IMR-90 (cell line): ENCODE measurements at regions not wholly inside any gene's neighbourhood (a gene's known extent, or its start where the extent isn't known, plus 50 kb on each side); places are given as distances from the start of the nearest gene placed in this dataset.
"Not testable (repeated sequence)": the region's sequence is repeated elsewhere in the genome, so short reads cannot be mapped to it uniquely, and the experiment has no call there.

ENCODE experiments used
- ATAC-seq: fragments of 200-7000 bp; cut with Tn5 transposase; 2 replicates; pipeline ENCODE4 v1.9.1; 2020; ENCODE audit warnings: low read depth, mild to moderate bottlenecking, moderate library complexity
- BruUV-seq: library from RNA; stranded (reverse); fragments of 400-500 nt; replicated peaks from 2 replicates; lab custom pipeline; 2021; lab: Mats Ljungman, UMichigan
- CTCF ChIA-PET: fragments of 300-600 bp; formaldehyde crosslinking; extraction: SDS; loops from one replicate; lab custom pipeline; 2021; ENCODE audit warnings: antibody characterized with exemption; lab: Yijun Ruan, JAX
- POLR2A ChIA-PET: fragments of 300-600 bp; sonication (Branson Sonifier 250); formaldehyde crosslinking; loops from one replicate; lab custom pipeline; 2022; ENCODE audit warnings: antibody characterized with exemption; ENCODE audit not compliant: unreplicated experiment; lab: Charles Lee
- DNase-seq: peaks from one replicate; pipeline ENCODE4 v3.0.0; 2013
- H2AFZ ChIP-seq: replicated peaks from 2 replicates; pipeline ENCODE3; 2013; ENCODE audit warnings: low read length, mild to moderate bottlenecking; ENCODE audit not compliant: poor library complexity
- H2AK5ac ChIP-seq: 2 replicates; pipeline ENCODE4 v1.6.1; 2013; ENCODE audit warnings: low read depth, low read length, inconsistent platforms
- H2AK9ac ChIP-seq: replicated peaks from 2 replicates; pipeline ENCODE3; 2013; ENCODE audit warnings: mild to moderate bottlenecking, low read depth, low read length, moderate library complexity; ENCODE audit not compliant: poor library complexity
- H2BK120ac ChIP-seq: 2 replicates; pipeline ENCODE4 v1.6.1; 2013; ENCODE audit warnings: low read depth, low read length, inconsistent platforms
- H2BK15ac ChIP-seq: 3 replicates; pipeline ENCODE4 v1.6.1; 2013; ENCODE audit warnings: low read depth, low read length, inconsistent platforms
- H2BK20ac ChIP-seq: 2 replicates; pipeline ENCODE4 v1.6.1; 2013; ENCODE audit warnings: low read depth, mild to moderate bottlenecking, inconsistent platforms, low read length, moderate library complexity
- H2BK5ac ChIP-seq: 2 replicates; pipeline ENCODE4 v1.6.1; 2013; ENCODE audit warnings: mild to moderate bottlenecking, low read depth, low read length, inconsistent platforms; ENCODE audit not compliant: poor library complexity, severe bottlenecking
- H3K14ac ChIP-seq: replicated peaks from 2 replicates; pipeline ENCODE4 v1.6.1; 2013; ENCODE audit warnings: low read depth, low read length, inconsistent platforms
- H3K18ac ChIP-seq: 2 replicates; pipeline ENCODE4 v1.6.1; 2013; ENCODE audit warnings: low read depth, low read length, control low read depth
- H3K23ac ChIP-seq: 2 replicates; pipeline ENCODE4 v1.6.1; 2013; ENCODE audit warnings: low read depth, low read length, inconsistent platforms
- H3K27ac ChIP-seq: 2 replicates; pipeline ENCODE4 v1.5.1; 2013; ENCODE audit warnings: mild to moderate bottlenecking, control low read depth, low read length; ENCODE audit not compliant: insufficient read depth
- H3K27me3 ChIP-seq: 2 replicates; pipeline ENCODE4 v1.6.1; 2013; ENCODE audit warnings: low read length; ENCODE audit not compliant: control insufficient read depth, insufficient read depth
- H3K36me3 ChIP-seq: 2 replicates; pipeline ENCODE4 v1.6.1; 2013; ENCODE audit warnings: low read length, mixed read lengths; ENCODE audit not compliant: control insufficient read depth, insufficient read depth
- H3K4ac ChIP-seq: 2 replicates; pipeline ENCODE4 v1.6.1; 2013; ENCODE audit warnings: low read depth, low read length, inconsistent platforms
- H3K4me1 ChIP-seq: 2 replicates; pipeline ENCODE4 v1.6.1; 2013; ENCODE audit warnings: low read length, mixed read lengths; ENCODE audit not compliant: control insufficient read depth, insufficient read depth
- H3K4me2 ChIP-seq: 2 replicates; pipeline ENCODE4 v1.6.1; 2013; ENCODE audit warnings: low read depth, mild to moderate bottlenecking, control low read depth, low read length, moderate library complexity
- H3K4me3 ChIP-seq: 2 replicates; pipeline ENCODE4 v1.5.1; 2013; ENCODE audit warnings: low read depth, mild to moderate bottlenecking, control low read depth, low read length, moderate library complexity; ENCODE audit not compliant: insufficient read depth
- H3K56ac ChIP-seq: 2 replicates; pipeline ENCODE4 v1.6.1; 2013; ENCODE audit warnings: low read length, inconsistent platforms; ENCODE audit not compliant: insufficient read depth; ENCODE audit errors: extremely low read depth
- H3K79me1 ChIP-seq, 2 experiments: 2 replicates each; pipeline ENCODE4 v1.6.1; 2013; ENCODE audit warnings: low read length in 2 of 2, inconsistent platforms in 1 of 2, low read depth in 1 of 2
- H3K9ac ChIP-seq: 2 replicates; pipeline ENCODE4 v1.6.1; 2013; ENCODE audit warnings: low read depth, low read length, control low read depth
- H3K9me1 ChIP-seq: 2 replicates; pipeline ENCODE4 v1.6.1; 2013; ENCODE audit warnings: low read length, inconsistent platforms; ENCODE audit not compliant: insufficient read depth
- H3K9me3 ChIP-seq: 2 replicates; pipeline ENCODE4 v1.6.1; 2013; ENCODE audit warnings: low read length; ENCODE audit not compliant: control insufficient read depth, insufficient read depth
- H4K20me1 ChIP-seq: 2 replicates; pipeline ENCODE4 v1.6.1; 2013; ENCODE audit warnings: low read length, inconsistent platforms; ENCODE audit not compliant: insufficient read depth
- H4K5ac ChIP-seq: 2 replicates; pipeline ENCODE4 v1.6.1; 2013; ENCODE audit warnings: mild to moderate bottlenecking, low read depth, low read length, control low read depth
- H4K8ac ChIP-seq, 2 experiments: 2 replicates each; pipeline ENCODE4 v1.6.1; 2013; ENCODE audit warnings: low read depth in 2 of 2, low read length in 2 of 2, control low read depth in 1 of 2, inconsistent platforms in 1 of 2
- H4K91ac ChIP-seq: 2 replicates; pipeline ENCODE4 v1.6.1; 2013; ENCODE audit warnings: low read depth, low read length, inconsistent platforms; ENCODE audit not compliant: insufficient read depth
- WGBS, 2 experiments: methylation state at CpG; one replicate each; pipeline versions ENCODE4 v1.1.5 to v1.1.7; 2013; ENCODE audit warnings: missing lambda C conversion rate in 2 of 2; ENCODE audit not compliant: insufficient read length in 1 of 2; ENCODE audit errors: extremely low coverage in 2 of 2; 5-methylcytosine and 5-hydroxymethylcytosine counted together
- dilution Hi-C: fragments of 300-500 bp; cut with HindIII; formaldehyde crosslinking; loops from one replicate; pipeline ENCODE4 v1.14.3; 2018; ENCODE audit warnings: low sequenced_read_pairs; ENCODE audit not compliant: unreplicated experiment
- in situ Hi-C: fragments of 300-500 bp; cut with MboI; formaldehyde crosslinking; loops from 3 replicates; pipeline ENCODE4 v1.14.3; 2019; ENCODE audit warnings: low sequenced_read_pairs, inconsistent platforms, mixed read lengths
- intact Hi-C: fragments of 100-400 bp; cut with micrococcal nuclease; formaldehyde crosslinking; loops from 2 replicates; pipeline ENCODE4 v1.10.0; 2022

DNA sequence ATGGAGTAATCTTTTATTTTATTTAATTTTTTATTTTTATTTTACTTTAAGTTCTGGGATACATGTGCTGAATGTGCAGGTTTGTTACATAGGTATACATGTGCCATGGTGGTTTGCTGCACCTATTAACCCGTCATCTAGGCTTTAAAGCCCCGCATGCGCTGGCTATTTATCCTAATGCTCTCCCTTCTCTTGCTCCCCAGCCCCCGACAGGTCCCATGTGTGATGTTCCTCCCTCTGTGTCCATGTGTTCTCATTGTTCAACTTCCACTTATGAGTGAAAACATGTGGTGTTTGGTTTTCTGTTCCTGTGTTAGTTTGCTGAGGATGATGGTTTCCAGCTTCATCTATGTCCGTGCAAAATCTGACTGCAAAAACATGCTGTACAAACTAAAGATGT is 142.5 kb downstream of the OTOL1 start:
- H3K14ac ChIP-seq, H3K4ac ChIP-seq, H2BK120ac ChIP-seq, H4K8ac ChIP-seq, BruUV-seq, H2AK9ac ChIP-seq, CTCF ChIA-PET, H3K36me3 ChIP-seq, H4K5ac ChIP-seq, H3K23ac ChIP-seq, H3K9me3 ChIP-seq, H3K9ac ChIP-seq, H3K27me3 ChIP-seq, H4K91ac ChIP-seq, H3K4me2 ChIP-seq, H3K18ac ChIP-seq, H2BK20ac ChIP-seq, DNase-seq, H2BK5ac ChIP-seq, H2BK15ac ChIP-seq, H2AK5ac ChIP-seq, H2AFZ ChIP-seq, H4K20me1 ChIP-seq, dilution Hi-C loops, H3K9me1 ChIP-seq, H3K56ac ChIP-seq, H3K4me1 ChIP-seq, H3K27ac ChIP-seq, in situ Hi-C loops, POLR2A ChIA-PET, intact Hi-C loops, H3K4me3 ChIP-seq, ATAC-seq, H3K79me1 ChIP-seq: not testable (repeated sequence)
- no CpG with 5 or more reads among the region's 5 CpGs for WGBS, 2 experiments
